DND-41 (cell line): ENCODE measurements at regions not wholly inside any gene's neighbourhood (a gene's known extent, or its start where the extent isn't known, plus 50 kb on each side); places are given as distances from the start of the nearest gene placed in this dataset.

Experiments used
- ATAC-seq: fragments of 200-7000 bp; cut with Tn5 transposase; 3 replicates; pipeline ENCODE4 v1.9.1; 2021; ENCODE audit warnings: low read depth; ENCODE audit not compliant: insufficient read depth
- DNase-seq: peaks from one replicate; pipeline ENCODE4 v3.0.0-alpha.2; 2020
- H2AFZ ChIP-seq: 2 replicates; pipeline ENCODE4 v1.6.0; 2012; ENCODE audit warnings: low read depth, low read length
- H3K27ac ChIP-seq: 2 replicates; pipeline ENCODE4 v1.5.1; 2012; ENCODE audit warnings: low read length, inconsistent platforms
- H3K27me3 ChIP-seq: fragments of 200-600 bp; sonication (generic); 2 replicates; pipeline ENCODE4 v1.6.0; 2012; ENCODE audit warnings: low read length, mild to moderate bottlenecking, inconsistent platforms; ENCODE audit not compliant: insufficient read depth, poor library complexity
- H3K36me3 ChIP-seq: 2 replicates; pipeline ENCODE4 v1.5.1; 2012; ENCODE audit warnings: low read length, inconsistent platforms; ENCODE audit not compliant: insufficient read depth
- H3K4me1 ChIP-seq: 2 replicates; pipeline ENCODE4 v1.5.1; 2012; ENCODE audit warnings: mild to moderate bottlenecking, low read length; ENCODE audit not compliant: insufficient read depth
- H3K4me2 ChIP-seq: 2 replicates; pipeline ENCODE4 v1.6.0; 2012; ENCODE audit warnings: mild to moderate bottlenecking, moderate library complexity, low read length, inconsistent platforms; ENCODE audit not compliant: insufficient read depth
- H3K4me3 ChIP-seq, 2 experiments: fragments of 200-600 bp in 1 of 2; shearing (Covaris generic) in 1 of 2; 2 replicates each; pipeline ENCODE4 v1.5.1; 2012 to 2016; ENCODE audit warnings: inconsistent platforms in 2 of 2, low read length in 2 of 2, mild to moderate bottlenecking in 2 of 2, low read depth in 1 of 2, moderate library complexity in 1 of 2
- H3K79me2 ChIP-seq: 2 replicates; pipeline ENCODE4 v1.6.0; 2012; ENCODE audit warnings: low read length, inconsistent platforms; ENCODE audit not compliant: insufficient read depth
- H3K9ac ChIP-seq: 2 replicates; pipeline ENCODE4 v1.6.0; 2012; ENCODE audit warnings: low read depth, mild to moderate bottlenecking, inconsistent platforms, low read length, moderate library complexity
- H3K9me3 ChIP-seq: 2 replicates; pipeline ENCODE4 v1.5.1; 2012; ENCODE audit warnings: low read length, moderate library complexity, mild to moderate bottlenecking, inconsistent platforms; ENCODE audit not compliant: insufficient read depth, severe bottlenecking
- H4K20me1 ChIP-seq: 2 replicates; pipeline ENCODE4 v1.6.0; 2012; ENCODE audit warnings: low read length; ENCODE audit not compliant: insufficient read depth
- CTCF ChIP-seq: IDR thresholded peaks from 2 replicates; pipeline ENCODE4 v1.5.1; 2012; ENCODE audit warnings: borderline replicate concordance, low read length, moderate library complexity, mild to moderate bottlenecking; ENCODE audit not compliant: poor library complexity, severe bottlenecking; ENCODE audit errors: extremely low read depth
- EZH2 ChIP-seq: IDR thresholded peaks from 3 replicates; pipeline ENCODE4 v1.6.1; 2012; ENCODE audit warnings: borderline replicate concordance, low read depth, mild to moderate bottlenecking, moderate library complexity, low read length, inconsistent platforms; ENCODE audit not compliant: severe bottlenecking

GRCh38 chr4:28686618-28687017 is 1826.0 kb downstream of the STIM2 start:
- no peak overlapping the region for H3K9ac ChIP-seq
- no peaks in the 10 kb centered on the region for H3K36me3 ChIP-seq
- no peaks in the 10 kb centered on the region for H3K27me3 ChIP-seq
- no peak overlapping the region for H3K4me3 ChIP-seq
- H3K4me1 ChIP-seq, result no peaks in the 10 kb centered on the region
- H3K79me2 ChIP-seq, result no peaks in the 10 kb centered on the region
- no peak overlapping the region for H3K27ac ChIP-seq
- H3K4me2 ChIP-seq, result no peak overlapping the region
- TF ChIP-seq EZH2 (no peak), CTCF (peak; percentile 36)
- H3K9me3 ChIP-seq, result no peaks in the 10 kb centered on the region
- ATAC-seq (no peak), DNase-seq (no peak)
- no peak overlapping the region for H2AFZ ChIP-seq
- H4K20me1 ChIP-seq, result no peaks in the 10 kb centered on the region

- Histone ChIP-seq H3K9me3 (no peaks in the 10 kb centered on the region), H3K4me3 (no peak overlapping the region), H3K27me3 (no peaks in the 10 kb centered on the region), H4K20me1 (no peaks in the 10 kb centered on the region), H2AFZ (no peak overlapping the region), H3K4me1 (no peaks in the 10 kb centered on the region), H3K79me2 (no peaks in the 10 kb centered on the region), H3K4me2 (no peak overlapping the region), H3K36me3 (no peaks in the 10 kb centered on the region), H3K27ac (no peak overlapping the region), H3K9ac (no peak overlapping the region)
- no peak for TF ChIP-seq CTCF
- no peak for TF ChIP-seq EZH2
- no peak for ATAC-seq
- no peak for DNase-seq
Observed at GRCh38 chr4:28690890-28691289, 1830.2 kb downstream of the STIM2 start.

- no peak for DNase-seq
- no peaks in the 10 kb centered on the region for H3K4me1 ChIP-seq
- no peak overlapping the region for H2AFZ ChIP-seq
- no peaks in the 10 kb centered on the region for H4K20me1 ChIP-seq
- no peaks in the 10 kb centered on the region for H3K9me3 ChIP-seq
- no peak for TF ChIP-seq CTCF
- TF ChIP-seq EZH2, result no peak
- no peak overlapping the region for H3K4me3 ChIP-seq
- H3K27me3 ChIP-seq, result no peaks in the 10 kb centered on the region
- no peak overlapping the region for H3K27ac ChIP-seq
- no peak for ATAC-seq
- H3K79me2 ChIP-seq, result no peaks in the 10 kb centered on the region
- H3K4me2 ChIP-seq, result no peak overlapping the region
- H3K36me3 ChIP-seq, result no peaks in the 10 kb centered on the region
- H3K9ac ChIP-seq, result no peak overlapping the region
Observed at GRCh38 chr4:28702571-28702970, 1841.9 kb downstream of the STIM2 start.

GRCh38 chr4:28709891-28710290 is 1849.2 kb downstream of the STIM2 start:
- no peak for ATAC-seq
- Histone ChIP-seq H3K36me3 (no peaks in the 10 kb centered on the region), H2AFZ (no peak overlapping the region), H3K27me3 (no peaks in the 10 kb centered on the region), H3K79me2 (no peaks in the 10 kb centered on the region), H3K9ac (no peak overlapping the region), H3K9me3 (no peaks in the 10 kb centered on the region), H3K4me3 (no peak overlapping the region), H3K4me2 (no peak overlapping the region), H3K4me1 (no peaks in the 10 kb centered on the region), H3K27ac (no peak overlapping the region), H4K20me1 (no peaks in the 10 kb centered on the region)
- TF ChIP-seq EZH2 (no peak), CTCF (no peak)
- no peak for DNase-seq
